ENCODE measurements at regions not wholly inside any gene's neighbourhood (a gene's known extent, or its start where the extent isn't known, plus 50 kb on each side); places are given as distances from the start of the nearest gene placed in this dataset.

DNA sequence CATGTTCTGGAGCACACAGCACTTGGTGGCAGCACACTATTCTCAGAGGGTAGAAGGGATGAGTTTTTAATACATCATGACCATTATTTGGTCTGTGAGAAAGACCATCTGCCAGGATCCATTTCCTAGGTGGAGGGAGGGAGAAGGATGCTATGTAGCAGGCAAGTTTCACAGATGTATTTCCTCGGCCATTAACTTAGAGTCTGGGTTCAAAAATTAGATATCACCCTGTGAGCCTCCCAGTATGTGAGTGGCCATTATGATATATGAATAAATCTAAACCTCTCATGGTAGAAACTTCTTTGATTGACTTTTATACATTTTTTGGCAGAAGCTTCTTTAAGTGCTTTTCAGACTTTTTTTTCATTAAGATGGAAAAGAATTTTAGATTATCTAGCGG, 133.9 kb downstream of the SREK1 start:
- Histone ChIP-seq H3K9me3 (ENCODE audit: control insufficient read depth in 4 of 4, low read length in 3 of 4) (no peaks in the 10 kb centered on the region), H3K4me1 (ENCODE audit: control insufficient read depth in 4 of 4, insufficient read depth in 4 of 4, low read length in 3 of 4) (no peaks in the 10 kb centered on the region), H3K27ac (ENCODE audit: low read depth in 1 of 2, low read length in 2 of 2) (no peak overlapping the region), H3K27me3 (ENCODE audit: control insufficient read depth in 4 of 4, insufficient read depth in 4 of 4, low read length in 3 of 4) (no peaks in the 10 kb centered on the region), H3K4me3 (ENCODE audit: low read depth in 1 of 3, low read length in 3 of 3) (no peak overlapping the region), H3K9ac (ENCODE audit: low read depth in 1 of 2, low read length in 2 of 2) (no peak overlapping the region), H3K36me3 (ENCODE audit: control insufficient read depth in 4 of 4, insufficient read depth in 3 of 4, low read depth in 1 of 4, low read length in 3 of 4) (no peaks in the 10 kb centered on the region)
- TF ChIP-seq JUND (IDR thresholded peaks at IDR 0.05) (no peak), FOXA1 (IDR thresholded peaks at IDR 0.05) (no peak), YY1 (IDR thresholded peaks at IDR 0.05) (no peak), TAF1 (conservative IDR thresholded peaks at IDR 0.05) (no peak), RXRA (IDR thresholded peaks at IDR 0.05) (no peak), HNF4A (conservative IDR thresholded peaks at IDR 0.05) (no peak), SP1 (IDR thresholded peaks at IDR 0.05) (no peak), HNF4G (IDR thresholded peaks at IDR 0.05) (no peak), NR2F2 (IDR thresholded peaks at IDR 0.05) (no peak), RAD21 (IDR thresholded peaks at IDR 0.05) (no peak)
- TF ChIP-seq, protein P1, sequence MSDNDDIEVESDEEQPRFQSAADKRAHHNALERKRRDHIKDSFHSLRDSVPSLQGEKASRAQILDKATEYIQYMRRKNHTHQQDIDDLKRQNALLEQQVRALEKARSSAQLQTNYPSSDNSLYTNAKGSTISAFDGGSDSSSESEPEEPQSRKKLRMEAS (IDR thresholded peaks at IDR 0.05): no peak
- TF ChIP-seq, protein P2, sequence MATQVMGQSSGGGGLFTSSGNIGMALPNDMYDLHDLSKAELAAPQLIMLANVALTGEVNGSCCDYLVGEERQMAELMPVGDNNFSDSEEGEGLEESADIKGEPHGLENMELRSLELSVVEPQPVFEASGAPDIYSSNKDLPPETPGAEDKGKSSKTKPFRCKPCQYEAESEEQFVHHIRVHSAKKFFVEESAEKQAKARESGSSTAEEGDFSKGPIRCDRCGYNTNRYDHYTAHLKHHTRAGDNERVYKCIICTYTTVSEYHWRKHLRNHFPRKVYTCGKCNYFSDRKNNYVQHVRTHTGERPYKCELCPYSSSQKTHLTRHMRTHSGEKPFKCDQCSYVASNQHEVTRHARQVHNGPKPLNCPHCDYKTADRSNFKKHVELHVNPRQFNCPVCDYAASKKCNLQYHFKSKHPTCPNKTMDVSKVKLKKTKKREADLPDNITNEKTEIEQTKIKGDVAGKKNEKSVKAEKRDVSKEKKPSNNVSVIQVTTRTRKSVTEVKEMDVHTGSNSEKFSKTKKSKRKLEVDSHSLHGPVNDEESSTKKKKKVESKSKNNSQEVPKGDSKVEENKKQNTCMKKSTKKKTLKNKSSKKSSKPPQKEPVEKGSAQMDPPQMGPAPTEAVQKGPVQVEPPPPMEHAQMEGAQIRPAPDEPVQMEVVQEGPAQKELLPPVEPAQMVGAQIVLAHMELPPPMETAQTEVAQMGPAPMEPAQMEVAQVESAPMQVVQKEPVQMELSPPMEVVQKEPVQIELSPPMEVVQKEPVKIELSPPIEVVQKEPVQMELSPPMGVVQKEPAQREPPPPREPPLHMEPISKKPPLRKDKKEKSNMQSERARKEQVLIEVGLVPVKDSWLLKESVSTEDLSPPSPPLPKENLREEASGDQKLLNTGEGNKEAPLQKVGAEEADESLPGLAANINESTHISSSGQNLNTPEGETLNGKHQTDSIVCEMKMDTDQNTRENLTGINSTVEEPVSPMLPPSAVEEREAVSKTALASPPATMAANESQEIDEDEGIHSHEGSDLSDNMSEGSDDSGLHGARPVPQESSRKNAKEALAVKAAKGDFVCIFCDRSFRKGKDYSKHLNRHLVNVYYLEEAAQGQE (IDR thresholded peaks at IDR 0.05): no peak
- TF ChIP-seq, protein P3, sequence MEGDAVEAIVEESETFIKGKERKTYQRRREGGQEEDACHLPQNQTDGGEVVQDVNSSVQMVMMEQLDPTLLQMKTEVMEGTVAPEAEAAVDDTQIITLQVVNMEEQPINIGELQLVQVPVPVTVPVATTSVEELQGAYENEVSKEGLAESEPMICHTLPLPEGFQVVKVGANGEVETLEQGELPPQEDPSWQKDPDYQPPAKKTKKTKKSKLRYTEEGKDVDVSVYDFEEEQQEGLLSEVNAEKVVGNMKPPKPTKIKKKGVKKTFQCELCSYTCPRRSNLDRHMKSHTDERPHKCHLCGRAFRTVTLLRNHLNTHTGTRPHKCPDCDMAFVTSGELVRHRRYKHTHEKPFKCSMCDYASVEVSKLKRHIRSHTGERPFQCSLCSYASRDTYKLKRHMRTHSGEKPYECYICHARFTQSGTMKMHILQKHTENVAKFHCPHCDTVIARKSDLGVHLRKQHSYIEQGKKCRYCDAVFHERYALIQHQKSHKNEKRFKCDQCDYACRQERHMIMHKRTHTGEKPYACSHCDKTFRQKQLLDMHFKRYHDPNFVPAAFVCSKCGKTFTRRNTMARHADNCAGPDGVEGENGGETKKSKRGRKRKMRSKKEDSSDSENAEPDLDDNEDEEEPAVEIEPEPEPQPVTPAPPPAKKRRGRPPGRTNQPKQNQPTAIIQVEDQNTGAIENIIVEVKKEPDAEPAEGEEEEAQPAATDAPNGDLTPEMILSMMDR (IDR thresholded peaks at IDR 0.05; ENCODE audit: low read depth, low read length, missing input control): no peak
- TF ChIP-seq, protein P4, sequence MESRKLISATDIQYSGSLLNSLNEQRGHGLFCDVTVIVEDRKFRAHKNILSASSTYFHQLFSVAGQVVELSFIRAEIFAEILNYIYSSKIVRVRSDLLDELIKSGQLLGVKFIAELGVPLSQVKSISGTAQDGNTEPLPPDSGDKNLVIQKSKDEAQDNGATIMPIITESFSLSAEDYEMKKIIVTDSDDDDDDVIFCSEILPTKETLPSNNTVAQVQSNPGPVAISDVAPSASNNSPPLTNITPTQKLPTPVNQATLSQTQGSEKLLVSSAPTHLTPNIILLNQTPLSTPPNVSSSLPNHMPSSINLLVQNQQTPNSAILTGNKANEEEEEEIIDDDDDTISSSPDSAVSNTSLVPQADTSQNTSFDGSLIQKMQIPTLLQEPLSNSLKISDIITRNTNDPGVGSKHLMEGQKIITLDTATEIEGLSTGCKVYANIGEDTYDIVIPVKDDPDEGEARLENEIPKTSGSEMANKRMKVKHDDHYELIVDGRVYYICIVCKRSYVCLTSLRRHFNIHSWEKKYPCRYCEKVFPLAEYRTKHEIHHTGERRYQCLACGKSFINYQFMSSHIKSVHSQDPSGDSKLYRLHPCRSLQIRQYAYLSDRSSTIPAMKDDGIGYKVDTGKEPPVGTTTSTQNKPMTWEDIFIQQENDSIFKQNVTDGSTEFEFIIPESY (IDR thresholded peaks at IDR 0.05): no peak
- TF ChIP-seq, protein P5, sequence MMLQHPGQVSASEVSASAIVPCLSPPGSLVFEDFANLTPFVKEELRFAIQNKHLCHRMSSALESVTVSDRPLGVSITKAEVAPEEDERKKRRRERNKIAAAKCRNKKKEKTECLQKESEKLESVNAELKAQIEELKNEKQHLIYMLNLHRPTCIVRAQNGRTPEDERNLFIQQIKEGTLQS (IDR thresholded peaks at IDR 0.05): no peak
- no peak for DNase-seq (ENCODE audit: low spot score)
- WGBS: 95% methylated on average over 2 of the region's 2 CpGs

DNA sequence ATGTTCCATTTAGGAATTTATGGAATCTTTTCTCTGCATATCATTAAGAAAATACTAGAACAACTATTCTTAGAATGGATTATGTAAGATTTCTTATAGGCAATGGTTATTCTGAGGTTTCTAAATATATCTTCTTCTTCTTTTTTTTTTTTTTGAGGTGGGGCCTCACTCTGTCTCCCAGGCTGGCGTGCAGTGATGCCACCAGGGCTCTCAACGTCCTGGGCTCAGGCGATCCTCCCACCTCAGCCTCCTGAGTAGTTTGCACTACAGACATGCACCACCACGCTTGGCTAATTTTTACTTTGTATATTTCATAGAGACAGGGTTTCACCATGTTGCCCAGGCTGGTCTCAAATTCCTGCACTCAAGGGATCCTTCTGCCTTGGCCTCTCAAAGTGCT, 137.2 kb downstream of the SREK1 start:
- no peak for DNase-seq (ENCODE audit: low spot score)
- no peak overlapping the region for H3K4me3 ChIP-seq (ENCODE audit: low read depth in 1 of 3, low read length in 3 of 3)
- peaks cover 0 to 4% (median 1%) of the 10 kb centered on the region in 4 donors for H3K4me1 ChIP-seq (ENCODE audit: control insufficient read depth in 4 of 4, insufficient read depth in 4 of 4, low read length in 3 of 4)
- H3K27ac ChIP-seq (ENCODE audit: low read depth in 1 of 2, low read length in 2 of 2): no peak overlapping the region
- no peak overlapping the region for H3K9ac ChIP-seq (ENCODE audit: low read depth in 1 of 2, low read length in 2 of 2)
- no peaks in the 10 kb centered on the region for H3K9me3 ChIP-seq (ENCODE audit: control insufficient read depth in 4 of 4, low read length in 3 of 4)
- no peaks in the 10 kb centered on the region for H3K27me3 ChIP-seq (ENCODE audit: control insufficient read depth in 4 of 4, insufficient read depth in 4 of 4, low read length in 3 of 4)
- H3K36me3 ChIP-seq (ENCODE audit: control insufficient read depth in 4 of 4, insufficient read depth in 3 of 4, low read depth in 1 of 4, low read length in 3 of 4): peaks cover 0 to 2% (median 0%) of the 10 kb centered on the region in 4 donors
- no peak for TF ChIP-seq EGR1 (IDR thresholded peaks at IDR 0.05; ENCODE audit: low read depth in 2 of 2)
- WGBS: 90% methylated on average over 4 of the region's 4 CpGs

Data from liver (tissue), 8 donors.